GM21528 (cell line): ENCODE measurements at regions not wholly inside any gene's neighbourhood (a gene's known extent, or its start where the extent isn't known, plus 50 kb on each side); places are given as distances from the start of the nearest gene placed in this dataset.
"Not testable (repeated sequence)": the region's sequence is repeated elsewhere in the genome, so short reads cannot be mapped to it uniquely, and the experiment has no call there.

Experiments used
- ATAC-seq: cut with Tn5 transposase; IDR thresholded peaks from one replicate; pipeline ENCODE4 v1.9.1; 2021; ENCODE audit warnings: mild to moderate bottlenecking, moderate library complexity; ENCODE audit not compliant: unreplicated experiment, low FRiP score

DNA sequence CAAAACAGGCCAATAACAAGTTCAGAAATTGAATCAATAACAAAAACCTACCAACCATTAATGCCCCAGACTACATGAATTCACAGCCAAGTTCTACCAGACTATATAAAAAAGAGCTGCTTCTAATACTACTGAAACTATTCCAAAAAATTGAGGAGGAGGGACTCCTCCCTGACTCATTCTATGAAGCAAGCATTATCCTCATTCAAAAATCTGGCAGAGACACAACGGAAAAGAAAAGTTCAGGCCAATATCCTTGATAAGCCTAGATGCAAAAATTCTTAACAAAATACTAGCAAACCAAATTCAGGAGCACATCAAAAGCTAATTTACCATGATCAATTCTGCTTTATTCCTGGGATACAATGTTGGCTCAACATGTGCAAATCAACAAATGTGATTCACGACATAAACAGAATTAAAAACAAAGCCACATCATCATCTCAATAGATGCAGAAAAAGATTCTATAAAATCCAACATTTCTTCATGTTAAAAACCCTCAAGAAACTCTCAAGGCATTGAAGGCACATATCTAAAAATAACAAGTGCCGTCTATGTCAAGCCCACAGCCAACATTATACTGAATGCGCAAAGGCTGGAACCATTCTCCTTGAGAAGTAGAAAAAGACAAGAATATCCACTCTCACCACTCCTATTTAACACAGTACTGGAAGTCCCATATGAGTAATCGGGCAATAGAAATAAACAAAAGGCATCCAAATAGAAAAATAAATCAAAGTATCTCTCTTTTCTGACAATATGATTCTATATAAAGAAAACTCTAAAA is 573.6 kb upstream of the GRM7 start:
- no peak for ATAC-seq

DNA sequence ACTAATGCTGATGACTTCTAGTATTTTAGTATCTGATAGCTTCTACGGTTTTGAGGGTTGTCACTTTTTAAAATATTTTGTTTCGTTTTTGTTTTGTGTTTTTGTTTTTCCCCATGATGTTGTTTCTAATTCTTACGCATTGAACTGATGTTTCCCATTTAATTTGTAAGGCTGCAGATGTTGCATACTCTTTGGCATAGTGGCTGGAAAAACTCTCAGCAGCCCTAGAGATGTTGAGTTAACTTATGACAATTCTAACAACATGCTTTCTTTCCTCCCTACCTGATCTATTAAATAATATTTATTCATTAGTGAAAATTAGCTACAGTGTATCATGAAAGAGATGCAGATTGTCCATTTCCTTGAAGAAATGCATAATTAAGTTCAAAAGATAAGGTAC is 559.3 kb upstream of the GRM7 start:
- no peak for ATAC-seq

DNA sequence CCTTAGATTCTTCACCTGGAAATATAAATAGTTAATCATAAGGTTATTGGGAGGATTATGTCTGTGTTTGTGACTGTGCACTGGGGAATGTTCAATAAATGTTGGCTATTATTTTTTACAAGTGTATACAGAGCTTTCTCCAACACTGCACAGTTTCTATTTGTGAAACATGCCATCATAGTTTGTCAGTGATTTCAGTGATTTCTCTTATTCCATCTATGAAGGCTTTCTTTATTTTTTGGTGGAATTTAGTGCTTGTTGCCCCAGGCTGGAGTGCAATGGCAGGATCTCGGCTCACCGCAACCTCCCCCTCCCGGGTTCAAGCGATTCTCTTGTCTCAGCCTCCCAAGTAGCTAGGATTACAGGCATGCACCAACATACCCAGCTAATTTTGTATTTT is 545.0 kb upstream of the GRM7 start:
- ATAC-seq, result no peak

DNA sequence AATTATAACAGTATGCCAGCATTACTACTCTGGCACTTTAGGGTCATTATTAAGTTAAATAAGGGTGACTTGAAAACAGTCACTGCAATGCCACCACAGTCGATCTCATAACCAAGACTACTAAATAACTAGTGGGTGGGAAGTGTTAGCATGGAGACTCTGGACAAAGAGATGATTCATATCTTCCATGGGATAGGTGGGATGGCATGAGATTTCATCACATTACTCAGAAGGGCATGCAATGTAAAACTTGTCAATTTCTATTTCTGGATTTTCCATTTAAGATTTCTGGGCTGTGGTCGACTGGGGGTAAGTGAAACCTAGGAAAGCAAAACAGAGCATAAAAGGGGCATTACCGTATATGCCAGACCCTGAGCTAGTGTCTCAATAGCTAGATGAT is 538.9 kb upstream of the GRM7 start:
- ATAC-seq, result no peak

DNA sequence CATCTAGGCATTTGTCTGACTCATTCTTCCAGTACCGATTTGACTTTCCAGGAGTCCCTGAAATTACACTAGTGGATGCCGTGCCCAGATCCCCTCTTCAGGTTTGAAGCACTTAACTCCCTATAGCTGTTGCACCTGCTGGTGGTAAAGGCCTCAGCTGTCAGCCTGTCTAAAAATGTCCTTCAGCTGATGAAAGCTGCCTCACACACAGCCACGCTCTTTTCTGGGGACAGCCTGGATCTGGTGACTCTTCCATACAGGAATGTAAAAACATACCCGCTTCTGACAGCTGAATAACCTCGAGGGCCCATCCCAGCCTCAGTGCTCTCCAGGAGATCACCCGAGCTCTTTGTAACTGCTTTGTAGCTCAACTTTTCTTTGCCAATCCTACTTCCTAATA is 534.1 kb upstream of the GRM7 start:
- ATAC-seq, result no peak

DNA sequence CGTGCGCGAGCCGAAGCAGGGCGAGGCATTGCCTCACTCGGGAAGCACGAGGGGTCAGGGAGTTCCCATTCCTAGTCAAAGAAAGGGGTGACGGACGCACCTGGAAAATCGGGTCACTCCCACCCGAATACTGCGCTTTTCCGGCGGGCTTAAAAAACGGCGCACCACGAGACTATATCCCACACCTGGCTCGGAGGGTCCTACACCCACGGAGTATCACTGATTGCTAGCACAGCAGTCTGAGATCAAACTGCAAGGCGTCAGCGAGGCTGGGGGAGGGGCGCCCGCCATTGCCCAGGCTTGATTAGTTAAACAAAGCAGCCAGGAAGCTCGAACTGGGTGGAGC is 520.0 kb upstream of the GRM7 start:
- not testable (repeated sequence) for ATAC-seq

DNA sequence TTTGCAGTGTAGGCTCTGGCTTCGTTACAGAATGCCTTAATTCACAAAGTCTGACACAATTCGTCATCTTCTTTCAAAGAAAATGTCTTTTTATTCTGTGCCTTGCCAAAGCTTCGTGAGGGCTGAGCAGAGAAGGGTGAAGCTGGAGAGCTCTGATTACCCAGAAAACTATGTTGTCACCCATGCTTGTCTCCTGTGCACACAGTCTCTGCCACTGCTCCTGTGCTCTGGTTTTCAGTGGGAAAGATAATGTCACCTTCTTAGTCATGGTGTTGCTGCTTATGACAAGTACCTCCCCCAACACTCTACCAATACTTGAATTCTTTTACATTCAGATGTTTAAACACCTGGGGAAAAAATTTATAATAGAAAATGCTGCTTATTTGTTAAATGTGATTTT is 509.2 kb upstream of the GRM7 start:
- no peak for ATAC-seq

DNA sequence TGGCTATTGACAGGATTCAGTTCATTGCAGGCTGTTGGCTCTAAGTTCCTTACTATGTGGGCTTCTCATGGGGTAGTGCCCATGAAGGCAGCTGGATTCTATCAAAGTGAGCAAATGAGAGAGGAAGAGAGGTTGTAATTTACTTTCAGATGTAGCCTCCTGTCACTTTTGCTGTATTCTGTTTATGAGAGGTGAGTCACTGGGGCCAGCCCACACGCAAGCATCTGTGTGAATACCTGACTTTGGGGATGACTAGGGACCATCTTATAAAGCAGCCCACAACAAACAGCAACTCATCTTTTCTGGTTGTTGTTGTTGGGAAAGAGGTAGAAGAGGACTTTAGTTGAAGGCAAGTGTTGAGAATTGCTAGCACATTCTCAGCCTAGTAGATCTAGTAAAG is 506.3 kb upstream of the GRM7 start:
- no peak for ATAC-seq

DNA sequence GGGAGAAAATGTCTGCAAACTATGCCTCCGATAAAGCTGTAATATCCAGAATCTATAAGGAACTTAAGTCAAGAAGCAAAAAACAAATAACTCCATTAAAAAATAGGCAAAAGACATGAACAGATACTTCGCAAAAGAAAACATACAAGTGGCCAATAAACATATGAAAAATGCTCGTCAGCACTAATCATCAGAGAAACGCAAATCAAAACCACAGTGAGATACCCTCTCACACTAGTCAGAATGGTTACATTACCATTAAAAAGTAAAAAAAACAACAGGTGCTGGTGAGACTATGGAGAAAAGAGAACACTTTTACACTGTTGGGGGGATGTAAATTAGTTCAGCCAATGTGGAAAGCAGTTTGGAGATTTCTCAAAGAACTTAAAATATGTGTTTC is 498.5 kb upstream of the GRM7 start:
- no peak for ATAC-seq

DNA sequence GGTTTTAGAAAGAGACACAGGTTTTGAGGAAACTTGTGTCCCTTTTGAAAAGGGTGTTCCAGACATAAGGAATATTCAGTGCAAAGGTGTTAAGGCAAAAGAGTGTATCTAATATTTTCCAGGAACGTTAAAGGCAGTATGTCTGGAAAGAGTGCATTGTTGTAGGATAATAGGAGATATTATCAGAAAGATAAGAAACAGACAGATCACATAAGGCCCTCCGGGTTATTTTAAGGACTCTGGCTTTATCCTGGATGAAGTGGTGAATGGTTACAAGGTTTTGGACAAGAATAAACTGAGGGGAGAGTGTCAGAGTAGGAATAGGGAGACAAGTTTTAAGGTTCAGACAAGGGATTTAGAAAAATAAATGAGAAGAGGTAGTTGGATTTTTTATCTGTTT is 493.7 kb upstream of the GRM7 start:
- ATAC-seq, result no peak

DNA sequence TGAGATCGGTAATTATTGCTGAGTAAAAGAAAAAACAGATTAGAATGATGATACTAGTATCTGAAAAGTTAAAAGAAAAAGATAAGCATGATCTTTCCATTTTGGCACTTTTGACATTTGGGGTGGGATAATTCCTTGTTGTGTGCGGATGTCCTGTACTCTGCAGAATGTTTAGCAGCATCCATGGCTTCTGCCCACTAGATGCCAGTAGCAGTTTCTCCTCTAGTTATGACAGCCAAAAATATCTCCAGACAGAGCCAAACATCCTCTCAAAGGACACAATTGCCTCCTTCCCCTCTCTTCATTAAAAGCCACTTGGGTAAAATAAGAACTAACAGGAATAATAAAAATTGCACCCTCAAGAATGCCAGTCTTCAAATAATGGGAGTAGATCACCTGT is 468.8 kb upstream of the GRM7 start:
- no peak for ATAC-seq

DNA sequence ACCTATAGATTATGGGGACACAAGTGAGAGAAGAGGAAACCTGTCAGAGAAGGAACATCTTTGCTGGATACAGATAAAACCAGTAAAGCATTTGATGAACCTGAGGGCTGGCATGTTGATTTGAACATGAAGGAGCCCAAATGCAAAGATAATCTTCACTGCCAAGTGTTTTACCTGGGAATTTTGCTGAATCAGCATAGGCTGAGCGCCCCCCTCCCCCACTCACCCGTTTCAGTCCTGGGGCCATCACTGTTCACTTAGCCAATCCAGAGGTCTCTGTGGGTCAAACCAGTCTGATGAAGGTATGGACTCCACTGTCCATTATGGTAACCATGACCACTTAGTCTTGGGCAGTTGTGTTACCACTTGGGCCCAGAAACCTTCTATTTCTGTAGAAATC is 466.0 kb upstream of the GRM7 start:
- ATAC-seq, result no peak

DNA sequence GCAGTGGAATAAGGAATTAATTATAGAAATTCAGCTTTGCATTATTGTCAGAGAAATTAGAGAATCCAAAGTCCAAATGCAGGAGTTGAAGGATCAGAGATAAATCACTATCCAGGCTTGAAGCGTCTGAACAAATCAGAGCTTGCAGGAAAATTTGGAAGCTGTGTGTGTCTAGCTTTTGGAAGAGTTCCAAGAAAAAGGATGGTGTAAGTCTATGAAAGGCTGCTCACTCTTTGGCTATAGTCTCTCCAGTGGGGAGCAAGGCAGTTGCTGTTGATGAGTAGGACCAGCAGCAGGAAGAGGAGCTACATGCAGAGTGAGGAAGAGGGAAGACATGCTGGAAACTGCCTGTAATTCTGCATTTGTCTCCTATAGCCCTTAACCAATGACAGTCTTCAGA is 464.3 kb upstream of the GRM7 start:
- no peak for ATAC-seq

DNA sequence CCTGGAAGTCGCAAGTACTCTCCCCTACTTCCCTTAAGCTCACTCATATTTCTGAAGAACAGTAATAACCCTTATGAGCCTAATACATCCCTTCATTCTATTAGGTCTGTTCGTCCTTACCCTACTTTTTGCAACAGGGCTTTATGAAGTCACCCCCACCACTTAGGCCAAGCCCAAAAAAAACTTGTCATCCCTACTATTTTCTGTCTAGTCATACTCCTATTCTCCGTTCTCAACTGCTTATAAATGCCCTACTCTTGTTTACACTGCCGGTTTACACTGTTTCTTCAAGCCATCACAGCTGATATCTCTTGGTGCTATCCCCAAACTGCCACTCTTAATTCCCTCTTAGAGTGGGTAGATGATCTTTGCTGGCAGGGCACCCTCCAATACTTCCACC is 458.2 kb upstream of the GRM7 start:
- ATAC-seq, result not testable (repeated sequence)

DNA sequence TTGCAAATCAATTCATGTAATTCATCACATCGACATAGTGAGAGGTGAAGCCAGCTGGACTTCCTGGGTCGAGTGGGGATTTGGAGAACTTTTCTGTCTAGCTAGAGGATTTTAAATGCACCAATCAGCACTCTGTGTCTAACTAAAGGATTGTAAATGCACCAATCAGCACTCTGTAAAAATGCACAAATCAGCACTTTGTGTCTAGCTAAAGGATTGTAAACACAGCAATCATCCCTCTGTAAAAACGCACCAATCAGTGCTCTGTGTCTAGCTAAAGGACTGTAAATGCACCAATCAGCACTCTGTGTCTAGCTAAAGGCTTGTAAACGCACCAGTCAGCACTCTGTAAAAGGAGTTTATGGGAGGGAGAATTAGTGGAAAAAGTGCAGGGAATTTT is 454.0 kb upstream of the GRM7 start:
- not testable (repeated sequence) for ATAC-seq

DNA sequence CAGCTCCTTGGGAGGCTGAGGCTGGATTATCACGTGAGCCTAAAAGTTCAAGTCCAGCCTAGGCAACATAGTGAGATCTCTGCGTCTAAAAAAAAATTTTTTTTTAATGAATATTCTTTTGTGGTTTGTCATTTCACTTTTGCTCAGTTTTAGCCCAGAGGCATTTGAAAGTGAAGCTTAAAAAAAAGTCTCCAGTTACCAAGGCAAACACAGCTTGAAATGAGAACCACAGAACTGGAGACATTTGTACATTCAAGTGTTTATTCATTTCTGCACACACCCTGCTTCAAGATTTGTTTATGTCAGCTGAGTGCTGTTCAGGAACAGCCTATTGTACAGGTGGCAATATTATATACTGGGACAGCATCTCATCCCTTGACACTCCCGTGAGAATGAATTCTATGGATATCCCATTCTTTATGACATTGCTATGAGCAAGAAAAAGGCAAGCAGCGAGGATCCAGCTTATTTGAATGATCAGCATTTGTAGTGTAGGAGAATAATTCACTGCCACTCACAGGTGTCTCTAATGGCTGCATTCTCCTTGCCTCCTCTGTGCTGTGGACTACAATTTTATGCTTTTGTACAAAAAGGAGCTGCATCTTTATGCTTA is 444.8 kb upstream of the GRM7 start:
- no peak for ATAC-seq

DNA sequence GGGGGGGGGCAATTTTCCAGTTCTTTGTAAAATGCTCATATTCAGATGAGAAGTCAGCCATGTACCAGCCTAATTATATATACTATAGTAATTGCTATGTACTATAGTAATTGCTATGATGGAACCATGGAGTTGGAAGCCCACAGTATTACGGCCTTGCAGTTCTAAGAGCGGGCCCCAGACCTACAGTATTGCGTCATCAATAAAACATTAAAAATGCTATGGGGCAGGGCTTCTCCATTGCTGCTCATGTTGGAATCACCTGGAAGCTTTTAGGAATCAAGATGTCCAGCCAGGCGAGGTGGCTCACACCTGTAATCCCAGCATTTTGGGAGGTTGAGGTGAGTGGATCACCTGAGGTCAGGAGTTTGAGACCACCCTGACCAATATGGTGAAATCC is 443.7 kb upstream of the GRM7 start:
- ATAC-seq, result no peak

DNA sequence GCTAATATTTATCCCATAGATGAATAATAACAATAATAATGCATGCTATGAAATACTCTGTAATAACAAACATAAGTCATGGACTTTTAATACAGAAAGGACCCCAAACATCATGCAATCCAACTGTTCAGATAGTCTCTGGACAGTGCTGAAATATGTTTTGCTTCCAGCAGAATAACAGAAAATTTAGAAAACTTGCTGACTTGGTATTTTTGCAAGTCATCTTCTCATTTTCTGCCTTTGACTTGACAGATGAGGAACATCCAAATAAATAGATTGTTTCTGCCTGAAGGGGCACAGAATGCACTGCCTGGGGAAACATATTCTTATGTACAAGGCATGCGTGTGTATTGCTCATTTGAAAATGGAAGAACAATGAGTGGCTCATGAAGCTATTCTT is 442.4 kb upstream of the GRM7 start:
- ATAC-seq, result no peak

DNA sequence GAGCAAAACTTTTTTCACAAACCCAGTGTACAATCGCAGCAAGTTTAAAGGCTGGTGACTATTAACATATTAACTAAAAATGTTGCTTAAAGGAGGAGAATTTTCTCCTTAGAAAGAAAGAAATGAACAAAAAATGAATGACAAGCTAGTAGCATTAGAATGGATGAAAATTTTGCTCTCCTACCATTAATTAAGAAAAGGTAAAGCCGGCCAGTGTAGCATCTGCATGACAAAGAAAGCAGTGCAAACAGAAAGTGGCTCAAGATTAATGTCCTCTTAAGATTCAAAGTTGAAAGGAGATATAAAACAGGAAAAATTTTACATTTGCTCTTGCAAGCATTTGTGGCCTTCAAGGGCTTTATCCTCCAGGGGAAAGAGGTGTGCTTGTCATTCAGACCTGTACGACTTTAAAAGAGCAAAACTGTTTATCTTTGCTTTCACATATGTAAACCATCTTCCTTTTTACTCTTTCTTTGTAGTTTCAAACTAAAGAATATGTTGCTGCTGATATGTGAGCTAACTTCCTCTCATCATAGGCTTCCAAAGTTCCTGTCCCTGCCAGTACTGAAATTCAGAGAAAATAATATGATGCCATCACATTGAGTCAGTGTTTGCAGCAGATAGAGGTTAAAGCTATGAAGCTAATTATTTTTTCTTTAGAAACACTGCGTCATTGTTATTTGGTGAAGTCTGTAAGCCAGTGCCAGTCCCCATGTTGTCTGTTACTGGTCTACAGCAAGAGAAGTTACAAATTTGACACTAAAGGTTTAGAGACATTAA is 439.1 kb upstream of the GRM7 start:
- ATAC-seq, result no peak

DNA sequence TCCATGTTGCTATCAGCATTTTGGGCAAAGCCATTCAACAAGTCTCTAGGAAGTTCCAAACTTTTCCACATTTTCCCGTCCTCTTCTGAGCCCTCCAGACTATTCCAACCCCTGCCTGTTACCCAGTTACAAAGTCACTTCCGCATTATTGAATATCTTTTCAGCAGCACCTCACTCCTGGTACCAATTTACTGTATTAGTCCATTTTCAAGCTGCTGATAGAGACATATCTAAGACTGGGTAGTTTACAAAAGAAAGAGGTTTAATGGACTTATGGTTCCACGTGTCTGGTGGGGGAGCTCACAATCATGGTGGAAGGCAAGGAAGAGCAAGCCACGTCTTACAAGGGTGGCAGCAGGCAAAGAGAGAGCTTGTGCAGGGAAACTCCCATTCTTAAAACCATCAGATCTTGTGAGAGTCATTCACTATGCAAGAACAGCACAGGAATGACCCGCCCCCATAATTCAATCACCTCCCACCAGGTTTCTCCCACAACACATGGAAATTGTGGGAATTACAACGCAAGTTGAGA is 435.6 kb upstream of the GRM7 start:
- no peak for ATAC-seq

DNA sequence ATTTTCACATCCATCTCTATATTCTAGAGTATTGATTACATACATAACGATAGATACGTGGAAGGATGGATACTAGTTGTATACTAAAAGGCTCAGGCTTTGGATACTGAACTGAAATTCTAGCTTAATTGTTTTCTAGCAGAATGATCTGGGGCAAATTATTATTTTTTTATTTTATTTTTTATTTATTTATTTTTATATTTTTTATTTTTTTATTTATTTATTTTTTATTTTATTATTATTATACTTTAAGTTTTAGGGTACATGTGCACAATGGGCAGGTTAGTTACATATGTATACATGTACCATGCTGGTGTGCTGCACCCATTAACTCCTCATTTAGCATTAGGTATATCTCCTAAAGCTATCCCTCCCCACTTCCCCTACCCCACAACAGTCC is 432.6 kb upstream of the GRM7 start:
- not testable (repeated sequence) for ATAC-seq

DNA sequence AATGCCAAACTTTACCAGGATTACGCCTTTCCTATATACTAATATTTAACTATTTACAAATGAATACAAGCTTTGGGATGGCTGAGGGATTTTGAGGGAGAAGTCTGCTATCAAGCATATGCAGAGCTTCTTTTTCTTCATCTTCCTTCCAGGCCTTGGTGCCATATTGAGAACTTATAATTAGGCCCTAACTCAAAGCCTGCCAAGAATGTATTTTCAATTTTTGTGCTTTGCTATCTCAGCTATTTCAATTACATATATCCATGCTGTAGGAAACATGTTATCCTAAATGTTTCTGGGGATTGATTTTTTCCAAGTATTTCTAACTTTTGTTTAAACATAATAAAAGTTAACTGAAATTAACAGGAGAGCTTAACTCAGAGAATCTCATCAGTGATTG is 425.0 kb upstream of the GRM7 start:
- ATAC-seq, result no peak
